Endothelial cell (in vitro differentiated cells): ENCODE measurements at regions not wholly inside any gene's neighbourhood (a gene's known extent, or its start where the extent isn't known, plus 50 kb on each side); places are given as distances from the start of the nearest gene placed in this dataset.
"Not testable (repeated sequence)": the region's sequence is repeated elsewhere in the genome, so short reads cannot be mapped to it uniquely, and the experiment has no call there.

Experiments
- DNase-seq: peaks from one replicate; pipeline ENCODE4 v3.0.0; 2021; ENCODE audit warnings: low spot score
- H3K27ac Mint-ChIP-seq: one replicate; pipeline ENCODE4 v1.8.0; 2021; ENCODE audit warnings: mixed read lengths, inconsistent platforms; ENCODE audit not compliant: unreplicated experiment
- H3K27me3 Mint-ChIP-seq: one replicate; pipeline ENCODE4 v1.8.0; 2021; ENCODE audit warnings: mild to moderate bottlenecking, moderate library complexity, mixed read lengths, inconsistent platforms; ENCODE audit not compliant: unreplicated experiment
- H3K36me3 Mint-ChIP-seq: one replicate; pipeline ENCODE4 v1.8.0; 2021; ENCODE audit warnings: mild to moderate bottlenecking, low read depth, mixed read lengths, inconsistent platforms; ENCODE audit not compliant: unreplicated experiment
- H3K4me1 Mint-ChIP-seq: one replicate; pipeline ENCODE4 v1.8.0; 2021; ENCODE audit warnings: mild to moderate bottlenecking, mixed read lengths, inconsistent platforms; ENCODE audit not compliant: unreplicated experiment
- H3K4me3 Mint-ChIP-seq: one replicate; pipeline ENCODE4 v1.8.0; 2021; ENCODE audit warnings: mild to moderate bottlenecking, mixed read lengths, inconsistent platforms; ENCODE audit not compliant: unreplicated experiment
- H3K9me3 Mint-ChIP-seq: one replicate; pipeline ENCODE4 v1.8.0; 2021; ENCODE audit warnings: mixed read lengths, inconsistent platforms; ENCODE audit not compliant: unreplicated experiment
- CTCF ChIP-seq: fragments of 200-600 bp; sonication (generic); IDR thresholded peaks from one replicate; pipeline ENCODE4 v1.5.0; 2021; ENCODE audit warnings: antibody characterized with exemption; ENCODE audit not compliant: unreplicated experiment

GRCh38 chr3:107915706-107916105 lies 175.1 kb downstream of the CD47 start:
- Mint-ChIP-seq H3K9me3 (no peaks in the 10 kb centered on the region), H3K4me3 (no peak overlapping the region), H3K27me3 (peaks cover 3% of the 10 kb centered on the region), H3K27ac (no peak overlapping the region), H3K36me3 (peaks cover 3% of the 10 kb centered on the region), H3K4me1 (peaks cover 5% of the 10 kb centered on the region)
- TF ChIP-seq CTCF, result no peak
- no peak for DNase-seq

DNA sequence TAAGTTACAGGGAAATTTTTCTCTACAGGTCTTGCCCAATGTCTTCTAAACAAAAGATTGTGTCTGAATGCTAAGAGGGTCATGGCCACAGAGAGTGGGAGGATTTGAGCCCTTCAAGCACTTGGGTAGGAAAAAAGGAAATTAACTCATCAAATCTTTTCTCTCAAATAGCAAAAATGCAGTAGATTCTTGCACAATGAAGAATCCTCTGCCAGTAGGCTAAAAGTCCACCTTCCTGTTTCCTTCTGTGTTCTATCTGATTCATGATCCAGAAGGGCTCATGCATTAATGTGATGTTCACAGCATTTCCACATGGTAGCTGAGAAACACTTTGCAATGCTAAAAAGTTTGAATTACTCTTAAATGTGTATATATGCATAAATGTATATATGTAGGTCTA lies 177.1 kb downstream of the CD47 start:
- H3K9me3 Mint-ChIP-seq, result no peaks in the 10 kb centered on the region
- H3K27me3 Mint-ChIP-seq, result peaks cover 3% of the 10 kb centered on the region
- peaks cover 3% of the 10 kb centered on the region for H3K36me3 Mint-ChIP-seq
- H3K4me3 Mint-ChIP-seq, result no peak overlapping the region
- DNase-seq, result no peak
- H3K4me1 Mint-ChIP-seq, result peaks cover 8% of the 10 kb centered on the region
- no peak overlapping the region for H3K27ac Mint-ChIP-seq
- no peak for TF ChIP-seq CTCF

- peaks cover 1% of the 10 kb centered on the region for H3K27me3 Mint-ChIP-seq
- H3K4me3 Mint-ChIP-seq, result no peak overlapping the region
- TF ChIP-seq CTCF, result no peak
- peaks cover 2% of the 10 kb centered on the region for H3K36me3 Mint-ChIP-seq
- peaks cover 20% of the 10 kb centered on the region for H3K4me1 Mint-ChIP-seq
- no peak for DNase-seq
- H3K27ac Mint-ChIP-seq, result no peak overlapping the region
- H3K9me3 Mint-ChIP-seq, result no peaks in the 10 kb centered on the region
Measured at GRCh38 chr3:107911337-107912000, 179.4 kb downstream of the CD47 start.

DNA sequence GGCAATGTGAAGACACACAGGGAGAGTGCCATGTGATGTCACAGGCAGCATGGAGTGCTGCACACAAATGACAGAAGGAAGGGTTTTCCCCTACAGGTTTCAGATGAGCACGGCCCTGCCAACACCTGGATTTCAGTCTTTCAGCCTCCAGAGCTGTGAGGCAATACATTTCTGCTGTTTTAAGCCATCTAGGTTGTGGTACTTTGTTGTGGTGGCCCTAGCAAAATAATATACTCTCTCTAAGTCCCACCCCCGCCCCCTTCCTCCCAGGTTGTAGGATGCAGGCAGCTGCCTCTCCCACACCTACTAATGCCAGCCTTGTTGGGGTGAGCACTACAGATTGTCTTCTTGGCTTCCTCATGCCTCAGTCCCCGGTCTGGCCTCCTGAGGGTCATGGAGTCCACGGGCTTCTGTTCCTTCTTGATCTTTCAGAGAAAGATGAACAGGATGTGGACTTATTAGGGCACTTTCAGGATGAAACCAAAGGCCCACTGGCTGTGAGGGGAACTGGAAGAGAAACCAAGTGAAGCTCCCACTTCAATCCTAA lies 180.0 kb downstream of the CD47 start:
- Mint-ChIP-seq H3K9me3 (no peaks in the 10 kb centered on the region), H3K4me3 (no peak overlapping the region), H3K4me1 (peaks cover 24% of the 10 kb centered on the region), H3K27me3 (peaks cover 1% of the 10 kb centered on the region), H3K27ac (no peak overlapping the region), H3K36me3 (peaks cover 8% of the 10 kb centered on the region)
- no peak for TF ChIP-seq CTCF
- DNase-seq, result no peak

DNA sequence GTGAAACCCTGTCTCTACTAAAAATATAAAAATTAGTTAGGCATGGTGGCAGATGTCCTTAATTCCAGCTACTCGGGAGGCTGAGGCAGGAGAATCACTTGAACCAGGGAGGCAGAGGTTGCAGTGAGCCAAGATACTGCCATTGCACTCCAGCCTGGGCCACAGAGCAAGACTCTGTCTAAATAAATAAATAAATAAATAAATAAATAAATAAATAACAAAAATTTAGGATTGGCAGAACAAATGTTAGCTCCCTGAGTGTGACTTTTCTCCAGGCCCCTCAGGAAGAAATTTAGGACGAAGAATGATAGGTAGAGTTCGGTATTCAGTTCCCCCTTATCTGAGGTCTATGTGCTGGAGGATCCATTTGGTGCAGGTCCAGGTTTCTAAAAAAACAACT lies 181.2 kb downstream of the CD47 start:
- H3K9me3 Mint-ChIP-seq, DNase-seq, H3K27ac Mint-ChIP-seq, H3K27me3 Mint-ChIP-seq, H3K36me3 Mint-ChIP-seq, H3K4me3 Mint-ChIP-seq: not testable (repeated sequence)
- H3K4me1 Mint-ChIP-seq, result peaks cover 24% of the 10 kb centered on the region
